IPS DF 19.7 (cell line): ENCODE measurements at regions not wholly inside any gene's neighbourhood (a gene's known extent, or its start where the extent isn't known, plus 50 kb on each side); places are given as distances from the start of the nearest gene placed in this dataset.

Experiments
- DNase-seq: peaks from one replicate; pipeline ENCODE4 v3.0.0-alpha.2; 2013; ENCODE audit warnings: low read depth, low spot score

DNA sequence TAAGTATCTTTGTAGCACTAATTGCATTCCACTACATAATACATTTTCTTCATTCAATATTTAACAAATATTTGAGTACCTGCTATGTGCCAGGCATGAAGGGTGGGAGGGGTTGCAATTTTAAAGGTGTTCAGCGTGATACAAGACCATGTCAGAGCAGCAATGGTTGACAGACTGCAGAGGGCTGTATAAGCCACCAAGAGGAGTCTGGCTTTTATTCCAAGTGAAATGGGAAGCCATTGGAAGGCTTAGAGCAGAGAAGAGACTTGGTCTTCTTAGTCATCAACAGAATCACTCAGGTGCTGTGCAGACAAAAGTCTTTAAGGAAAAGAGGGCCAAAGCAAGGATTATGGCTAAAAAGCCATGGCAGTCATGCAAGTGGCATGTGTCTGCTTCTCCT, 360.8 kb upstream of the ARID1B start:
- DNase-seq = no peak

DNA sequence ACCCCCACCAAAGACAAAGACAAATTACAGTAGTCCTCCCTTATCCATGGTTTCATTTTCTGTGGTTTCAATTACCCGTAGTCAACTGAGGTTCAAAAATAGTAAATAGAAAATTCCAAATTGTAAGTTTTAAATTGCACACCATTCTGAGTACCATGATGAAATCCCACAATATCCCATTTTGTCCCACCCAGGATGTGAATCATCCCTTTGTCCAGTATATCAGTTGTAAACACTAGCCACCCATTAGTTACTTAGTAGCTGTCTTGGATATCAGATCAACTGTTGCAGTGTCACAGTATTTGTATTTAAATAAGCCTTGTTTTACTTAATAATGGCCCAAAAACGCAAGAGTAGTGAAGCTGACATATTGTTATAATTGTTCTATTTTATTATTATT, 364.0 kb upstream of the ARID1B start:
- no peak for DNase-seq

- no peak for DNase-seq
Measured at GRCh38 chr6:156410649-156411048, 366.5 kb upstream of the ARID1B start.

- DNase-seq = no peak
Measured at GRCh38 chr6:156408655-156409054, 368.5 kb upstream of the ARID1B start.

DNA sequence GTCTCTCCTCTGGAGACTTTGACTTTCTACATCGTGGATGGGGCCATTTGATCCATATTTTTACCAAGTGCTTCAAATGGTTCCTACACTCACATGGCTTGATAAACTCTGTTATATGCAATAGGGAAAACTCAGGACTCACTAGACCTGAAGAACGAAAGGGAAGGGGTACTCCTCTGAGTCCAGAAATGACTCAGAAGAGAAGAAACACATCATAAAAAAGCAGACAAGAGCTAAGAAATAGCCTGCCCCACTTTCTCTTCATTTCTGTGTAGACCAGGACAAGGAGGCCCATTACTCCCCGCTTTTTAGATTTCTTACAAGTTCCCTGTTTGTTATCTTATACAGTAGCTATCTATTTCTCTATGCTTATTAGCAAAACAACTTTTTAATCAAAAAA, 369.8 kb upstream of the ARID1B start:
- no peak for DNase-seq

GRCh38 chr6:156406688-156407087, 370.5 kb upstream of the ARID1B start:
- DNase-seq = no peak

- DNase-seq = no peak
Measured at GRCh38 chr6:156406099-156406498, 371.1 kb upstream of the ARID1B start.

- no peak for DNase-seq
Measured at GRCh38 chr6:156402628-156403027, 374.6 kb upstream of the ARID1B start.

- DNase-seq = no peak
Measured at GRCh38 chr6:156402227-156402626, 375.0 kb upstream of the ARID1B start.

GRCh38 chr6:156400487-156400886, 376.7 kb upstream of the ARID1B start:
- DNase-seq = no peak

GRCh38 chr6:156398966-156399365, 378.2 kb upstream of the ARID1B start:
- DNase-seq = no peak

DNA sequence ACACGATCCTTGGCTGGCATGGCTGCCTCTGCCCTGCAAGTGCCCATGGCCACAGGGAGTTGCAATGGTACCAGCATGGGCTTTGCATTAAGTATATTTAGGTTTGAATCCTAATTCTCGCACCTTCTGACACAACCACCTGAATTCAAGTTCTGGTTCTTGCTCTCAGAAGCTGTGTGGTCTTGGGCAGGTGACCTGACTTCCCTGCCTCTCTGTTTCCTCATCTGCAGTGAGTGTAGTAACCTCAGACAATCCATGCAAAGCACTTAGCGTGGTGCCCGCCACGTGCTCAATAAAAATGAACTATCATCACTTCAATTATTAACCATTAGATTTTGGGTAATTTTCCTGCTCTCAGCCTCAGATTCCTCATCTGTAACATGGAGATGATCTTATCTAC, 378.8 kb upstream of the ARID1B start:
- DNase-seq = no peak

DNA sequence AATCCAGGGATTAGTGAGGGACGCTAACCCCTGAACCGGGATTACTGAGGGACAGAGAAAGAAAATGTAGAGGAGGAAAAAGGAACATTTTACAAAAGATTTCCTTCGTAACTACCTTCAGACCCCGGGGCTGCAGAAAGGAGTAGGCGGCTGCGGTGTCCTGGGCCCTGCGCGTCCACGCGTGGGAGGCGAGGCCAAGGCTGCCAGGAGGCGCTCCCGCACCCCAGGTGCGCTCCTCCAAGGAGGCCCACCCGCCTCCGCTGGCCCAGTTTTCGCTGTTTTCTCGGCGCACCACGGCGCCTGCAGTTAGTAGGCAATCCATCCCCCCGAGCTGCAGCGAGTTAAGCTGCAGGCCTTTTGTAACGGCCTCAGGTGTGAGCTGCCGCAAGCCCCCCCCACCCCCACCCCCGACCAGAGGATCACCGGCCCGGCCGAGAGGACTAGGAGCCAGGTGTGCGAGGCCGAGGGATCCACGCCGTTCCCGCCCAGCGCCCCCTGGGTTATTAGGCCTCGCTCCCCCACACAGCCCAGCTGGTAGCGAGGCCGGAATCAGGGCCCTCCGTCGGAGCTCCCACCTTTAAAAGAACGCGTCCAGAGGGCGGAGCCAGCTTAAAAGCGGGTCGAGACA, 380.3 kb upstream of the ARID1B start:
- DNase-seq = no peak

GRCh38 chr6:156396068-156396771, 381.0 kb upstream of the ARID1B start:
- no peak for DNase-seq

- DNase-seq = no peak
Measured at GRCh38 chr6:156395276-156395675, 381.9 kb upstream of the ARID1B start.

DNA sequence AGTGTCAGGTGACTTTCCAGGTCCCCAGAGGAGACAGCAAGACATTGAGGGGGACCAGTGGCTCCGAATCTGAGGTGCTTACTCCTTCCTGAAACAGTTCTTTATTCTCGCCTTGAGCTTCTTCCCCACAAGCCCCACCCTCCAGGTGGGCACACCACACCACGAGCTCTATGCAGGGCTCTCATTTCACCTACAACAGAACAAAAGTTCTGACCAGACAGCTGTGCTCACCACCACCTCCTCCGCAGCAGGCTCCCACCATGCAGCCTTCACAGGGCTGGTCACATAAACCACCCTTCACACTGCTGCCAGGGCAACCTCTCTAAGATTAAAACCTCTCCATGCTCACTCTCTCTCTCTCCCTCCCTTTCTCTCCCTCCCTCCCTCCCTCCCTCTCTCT, 384.5 kb upstream of the ARID1B start:
- no peak for DNase-seq

DNA sequence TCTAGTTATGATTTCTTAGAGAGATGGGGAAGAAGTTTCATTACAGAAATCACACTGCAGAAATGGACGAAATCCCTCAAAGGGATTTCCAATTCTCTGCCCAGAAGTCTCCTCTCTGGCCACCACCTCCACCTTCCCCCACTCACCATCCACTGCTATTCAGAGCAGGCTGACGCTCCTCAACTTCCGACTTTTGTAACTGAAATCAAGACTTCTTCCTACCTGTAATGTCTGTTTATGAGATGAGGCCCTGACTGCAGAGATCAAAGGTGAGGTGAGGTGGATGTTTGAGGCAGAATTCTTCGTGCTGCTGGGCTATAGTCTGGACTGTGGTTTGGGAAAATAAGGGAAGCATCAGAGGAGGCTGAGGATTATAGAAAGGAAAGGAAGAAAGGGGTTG, 385.2 kb upstream of the ARID1B start:
- DNase-seq = no peak

- DNase-seq = no peak
Measured at GRCh38 chr6:156391061-156391672, 386.0 kb upstream of the ARID1B start.

GRCh38 chr6:156390621-156391020, 386.6 kb upstream of the ARID1B start:
- DNase-seq = no peak

DNA sequence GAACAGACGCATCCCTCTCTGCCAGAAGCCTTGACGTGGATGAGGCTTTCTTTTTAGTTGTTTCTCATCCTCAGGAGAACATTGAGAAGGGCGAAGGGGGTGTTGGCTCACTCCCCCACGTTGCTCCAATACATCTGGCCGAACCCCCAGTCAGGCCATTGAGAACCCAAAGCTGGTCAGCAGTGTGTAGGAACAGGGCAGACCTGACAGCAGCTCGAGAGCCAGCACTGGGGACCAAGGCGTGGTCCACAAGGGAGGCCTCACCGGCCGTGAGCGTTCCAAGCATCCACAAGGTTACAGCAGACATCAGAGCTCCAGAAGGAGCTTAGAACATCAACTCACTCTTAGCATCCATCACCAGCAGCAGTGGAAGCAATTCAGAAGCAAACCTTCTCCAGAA, 387.9 kb upstream of the ARID1B start:
- DNase-seq = no peak

DNA sequence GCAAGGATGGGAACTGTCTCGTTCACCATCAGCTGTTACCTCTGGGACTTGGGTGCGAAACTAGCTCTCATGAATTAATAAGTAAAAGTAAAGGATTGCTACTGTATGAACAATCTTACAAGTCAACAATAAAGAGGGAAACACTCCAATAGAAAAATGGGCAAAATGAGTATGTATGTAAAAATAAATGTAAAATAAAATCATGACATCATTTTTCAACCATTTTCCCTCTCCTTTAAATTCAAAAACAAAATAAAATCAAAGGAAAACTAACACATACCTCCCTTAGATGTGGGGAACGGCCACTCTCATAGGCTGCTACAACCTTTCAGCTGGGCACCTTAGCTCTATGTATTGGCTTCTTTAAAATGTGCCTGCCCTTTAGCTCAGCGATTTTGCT, 389.7 kb upstream of the ARID1B start:
- no peak for DNase-seq

GRCh38 chr6:156383059-156383458, 394.1 kb upstream of the ARID1B start:
- DNase-seq = no peak
